GM21529 (cell line): ENCODE measurements at regions not wholly inside any gene's neighbourhood (a gene's known extent, or its start where the extent isn't known, plus 50 kb on each side); places are given as distances from the start of the nearest gene placed in this dataset.
"Not testable (repeated sequence)": the region's sequence is repeated elsewhere in the genome, so short reads cannot be mapped to it uniquely, and the experiment has no call there.

ENCODE experiments used
- ATAC-seq: cut with Tn5 transposase; IDR thresholded peaks from one replicate; pipeline ENCODE4 v1.9.1; 2021; ENCODE audit not compliant: unreplicated experiment

- ATAC-seq = not testable (repeated sequence)
Measured at GRCh38 chr2:111492995-111493719, 372.4 kb downstream of the BCL2L11 start.

GRCh38 chr2:111493720-111494078, 373.0 kb downstream of the BCL2L11 start:
- peak; percentile 81 for ATAC-seq

- ATAC-seq = peak; percentile 32
Measured at GRCh38 chr2:111494288-111494980, 373.7 kb downstream of the BCL2L11 start.

- peak; percentile 56 for ATAC-seq
Measured at GRCh38 chr2:111494981-111495315, 374.2 kb downstream of the BCL2L11 start.

GRCh38 chr2:111495636-111496035, 374.9 kb downstream of the BCL2L11 start:
- ATAC-seq = not testable (repeated sequence)

- ATAC-seq = not testable (repeated sequence)
Measured at GRCh38 chr2:111496176-111496575, 375.5 kb downstream of the BCL2L11 start.

- not testable (repeated sequence) for ATAC-seq
Measured at GRCh38 chr2:111496860-111497259, 376.1 kb downstream of the BCL2L11 start.

- not testable (repeated sequence) for ATAC-seq
Measured at GRCh38 chr2:111497270-111497669, 376.6 kb downstream of the BCL2L11 start.

- ATAC-seq = not testable (repeated sequence)
Measured at GRCh38 chr2:111500536-111501062, 379.9 kb downstream of the BCL2L11 start.

GRCh38 chr2:111503844-111504570, 380.0 kb downstream of the ANAPC1 start:
- ATAC-seq = not testable (repeated sequence)

GRCh38 chr2:111504571-111504942, 379.4 kb downstream of the ANAPC1 start:
- ATAC-seq = not testable (repeated sequence)

- not testable (repeated sequence) for ATAC-seq
Measured at GRCh38 chr2:111505267-111505666, 378.7 kb downstream of the ANAPC1 start.

GRCh38 chr2:111506936-111507335, 377.1 kb downstream of the ANAPC1 start:
- ATAC-seq = peak; percentile 99

- not testable (repeated sequence) for ATAC-seq
Measured at GRCh38 chr2:111509225-111509869, 374.6 kb downstream of the ANAPC1 start.

GRCh38 chr2:111510384-111510783, 373.6 kb downstream of the ANAPC1 start:
- not testable (repeated sequence) for ATAC-seq

- ATAC-seq = not testable (repeated sequence)
Measured at GRCh38 chr2:111511062-111511461, 372.9 kb downstream of the ANAPC1 start.

GRCh38 chr2:111512378-111512777, 371.6 kb downstream of the ANAPC1 start:
- ATAC-seq = not testable (repeated sequence)

GRCh38 chr2:111514138-111514537, 369.9 kb downstream of the ANAPC1 start:
- ATAC-seq = not testable (repeated sequence)

GRCh38 chr2:111517050-111517720, 366.8 kb downstream of the ANAPC1 start:
- not testable (repeated sequence) for ATAC-seq

- ATAC-seq = not testable (repeated sequence)
Measured at GRCh38 chr2:111517721-111518053, 366.3 kb downstream of the ANAPC1 start.

- no peak for ATAC-seq
Measured at GRCh38 chr2:111519071-111519470, 364.9 kb downstream of the ANAPC1 start.
